Panc1 (cell line): ENCODE measurements at regions not wholly inside any gene's neighbourhood (a gene's known extent, or its start where the extent isn't known, plus 50 kb on each side); places are given as distances from the start of the nearest gene placed in this dataset.

Experiments used
- TCF7L2 ChIP-seq: IDR thresholded peaks from 2 replicates; pipeline ENCODE4 v1.6.1; 2011; ENCODE audit warnings: mild to moderate bottlenecking, low read depth, low read length, inconsistent platforms
- TF ChIP-seq, protein P1 (sequence below): fragments of 450-650 bp; IDR thresholded peaks from 2 replicates; pipeline ENCODE4 v1.5.1; 2017; ENCODE audit warnings: mild to moderate bottlenecking
- TF ChIP-seq, protein P2 (sequence below), 2 experiments: IDR thresholded peaks; 2 replicates each; pipeline ENCODE4 v1.6.1; 2011 to 2012; ENCODE audit warnings: low read depth in 2 of 2, control low read depth in 1 of 2, low read length in 1 of 2, mild to moderate bottlenecking in 1 of 2, moderate library complexity in 1 of 2; ENCODE audit not compliant: insufficient read depth in 1 of 2

DNA sequence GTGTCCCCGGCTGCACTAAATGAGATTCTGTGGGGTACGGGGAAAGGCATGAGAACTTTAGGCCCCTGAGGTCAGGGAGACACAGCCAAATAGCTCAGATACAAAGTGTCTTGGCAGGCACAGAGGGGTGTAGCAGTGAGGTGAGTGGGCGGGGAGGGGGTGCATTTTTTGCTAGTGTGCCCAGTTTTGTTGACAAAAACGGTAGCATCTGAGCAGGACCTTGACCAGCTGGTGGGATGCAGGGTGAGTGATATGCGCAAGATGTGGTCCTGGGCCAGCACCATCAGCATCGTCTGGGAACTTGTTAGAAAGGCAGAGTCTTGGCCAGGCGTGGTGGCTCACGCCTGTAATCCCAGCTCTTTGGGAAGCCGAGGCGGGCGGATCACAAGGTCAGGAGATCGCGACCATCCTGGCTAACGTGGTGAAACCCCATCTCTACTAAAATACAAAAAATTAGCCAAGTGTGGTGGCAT, 127.3 kb upstream of the LGALSL start:
- TF ChIP-seq, protein P1, sequence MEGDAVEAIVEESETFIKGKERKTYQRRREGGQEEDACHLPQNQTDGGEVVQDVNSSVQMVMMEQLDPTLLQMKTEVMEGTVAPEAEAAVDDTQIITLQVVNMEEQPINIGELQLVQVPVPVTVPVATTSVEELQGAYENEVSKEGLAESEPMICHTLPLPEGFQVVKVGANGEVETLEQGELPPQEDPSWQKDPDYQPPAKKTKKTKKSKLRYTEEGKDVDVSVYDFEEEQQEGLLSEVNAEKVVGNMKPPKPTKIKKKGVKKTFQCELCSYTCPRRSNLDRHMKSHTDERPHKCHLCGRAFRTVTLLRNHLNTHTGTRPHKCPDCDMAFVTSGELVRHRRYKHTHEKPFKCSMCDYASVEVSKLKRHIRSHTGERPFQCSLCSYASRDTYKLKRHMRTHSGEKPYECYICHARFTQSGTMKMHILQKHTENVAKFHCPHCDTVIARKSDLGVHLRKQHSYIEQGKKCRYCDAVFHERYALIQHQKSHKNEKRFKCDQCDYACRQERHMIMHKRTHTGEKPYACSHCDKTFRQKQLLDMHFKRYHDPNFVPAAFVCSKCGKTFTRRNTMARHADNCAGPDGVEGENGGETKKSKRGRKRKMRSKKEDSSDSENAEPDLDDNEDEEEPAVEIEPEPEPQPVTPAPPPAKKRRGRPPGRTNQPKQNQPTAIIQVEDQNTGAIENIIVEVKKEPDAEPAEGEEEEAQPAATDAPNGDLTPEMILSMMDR = no peak
- TF ChIP-seq, protein P2, sequence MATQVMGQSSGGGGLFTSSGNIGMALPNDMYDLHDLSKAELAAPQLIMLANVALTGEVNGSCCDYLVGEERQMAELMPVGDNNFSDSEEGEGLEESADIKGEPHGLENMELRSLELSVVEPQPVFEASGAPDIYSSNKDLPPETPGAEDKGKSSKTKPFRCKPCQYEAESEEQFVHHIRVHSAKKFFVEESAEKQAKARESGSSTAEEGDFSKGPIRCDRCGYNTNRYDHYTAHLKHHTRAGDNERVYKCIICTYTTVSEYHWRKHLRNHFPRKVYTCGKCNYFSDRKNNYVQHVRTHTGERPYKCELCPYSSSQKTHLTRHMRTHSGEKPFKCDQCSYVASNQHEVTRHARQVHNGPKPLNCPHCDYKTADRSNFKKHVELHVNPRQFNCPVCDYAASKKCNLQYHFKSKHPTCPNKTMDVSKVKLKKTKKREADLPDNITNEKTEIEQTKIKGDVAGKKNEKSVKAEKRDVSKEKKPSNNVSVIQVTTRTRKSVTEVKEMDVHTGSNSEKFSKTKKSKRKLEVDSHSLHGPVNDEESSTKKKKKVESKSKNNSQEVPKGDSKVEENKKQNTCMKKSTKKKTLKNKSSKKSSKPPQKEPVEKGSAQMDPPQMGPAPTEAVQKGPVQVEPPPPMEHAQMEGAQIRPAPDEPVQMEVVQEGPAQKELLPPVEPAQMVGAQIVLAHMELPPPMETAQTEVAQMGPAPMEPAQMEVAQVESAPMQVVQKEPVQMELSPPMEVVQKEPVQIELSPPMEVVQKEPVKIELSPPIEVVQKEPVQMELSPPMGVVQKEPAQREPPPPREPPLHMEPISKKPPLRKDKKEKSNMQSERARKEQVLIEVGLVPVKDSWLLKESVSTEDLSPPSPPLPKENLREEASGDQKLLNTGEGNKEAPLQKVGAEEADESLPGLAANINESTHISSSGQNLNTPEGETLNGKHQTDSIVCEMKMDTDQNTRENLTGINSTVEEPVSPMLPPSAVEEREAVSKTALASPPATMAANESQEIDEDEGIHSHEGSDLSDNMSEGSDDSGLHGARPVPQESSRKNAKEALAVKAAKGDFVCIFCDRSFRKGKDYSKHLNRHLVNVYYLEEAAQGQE (IDR thresholded peaks at IDR 0.05; ENCODE audit: insufficient read depth in 1 of 2, low read depth in 2 of 2, low read length in 1 of 2) = no peak
- no peak for TF ChIP-seq TCF7L2
